DND-41 (cell line): ENCODE measurements at regions not wholly inside any gene's neighbourhood (a gene's known extent, or its start where the extent isn't known, plus 50 kb on each side); places are given as distances from the start of the nearest gene placed in this dataset.

Experiments
- ATAC-seq: fragments of 200-7000 bp; cut with Tn5 transposase; 3 replicates; pipeline ENCODE4 v1.9.1; 2021; ENCODE audit warnings: low read depth; ENCODE audit not compliant: insufficient read depth
- DNase-seq: peaks from one replicate; pipeline ENCODE4 v3.0.0-alpha.2; 2020
- H2AFZ ChIP-seq: 2 replicates; pipeline ENCODE4 v1.6.0; 2012; ENCODE audit warnings: low read depth, low read length
- H3K27ac ChIP-seq: 2 replicates; pipeline ENCODE4 v1.5.1; 2012; ENCODE audit warnings: low read length, inconsistent platforms
- H3K27me3 ChIP-seq: fragments of 200-600 bp; sonication (generic); 2 replicates; pipeline ENCODE4 v1.6.0; 2012; ENCODE audit warnings: low read length, mild to moderate bottlenecking, inconsistent platforms; ENCODE audit not compliant: insufficient read depth, poor library complexity
- H3K36me3 ChIP-seq: 2 replicates; pipeline ENCODE4 v1.5.1; 2012; ENCODE audit warnings: low read length, inconsistent platforms; ENCODE audit not compliant: insufficient read depth
- H3K4me1 ChIP-seq: 2 replicates; pipeline ENCODE4 v1.5.1; 2012; ENCODE audit warnings: mild to moderate bottlenecking, low read length; ENCODE audit not compliant: insufficient read depth
- H3K4me2 ChIP-seq: 2 replicates; pipeline ENCODE4 v1.6.0; 2012; ENCODE audit warnings: mild to moderate bottlenecking, moderate library complexity, low read length, inconsistent platforms; ENCODE audit not compliant: insufficient read depth
- H3K4me3 ChIP-seq, 2 experiments: fragments of 200-600 bp in 1 of 2; shearing (Covaris generic) in 1 of 2; 2 replicates each; pipeline ENCODE4 v1.5.1; 2012 to 2016; ENCODE audit warnings: inconsistent platforms in 2 of 2, low read length in 2 of 2, mild to moderate bottlenecking in 2 of 2, low read depth in 1 of 2, moderate library complexity in 1 of 2
- H3K79me2 ChIP-seq: 2 replicates; pipeline ENCODE4 v1.6.0; 2012; ENCODE audit warnings: low read length, inconsistent platforms; ENCODE audit not compliant: insufficient read depth
- H3K9ac ChIP-seq: 2 replicates; pipeline ENCODE4 v1.6.0; 2012; ENCODE audit warnings: low read depth, mild to moderate bottlenecking, inconsistent platforms, low read length, moderate library complexity
- H3K9me3 ChIP-seq: 2 replicates; pipeline ENCODE4 v1.5.1; 2012; ENCODE audit warnings: low read length, moderate library complexity, mild to moderate bottlenecking, inconsistent platforms; ENCODE audit not compliant: insufficient read depth, severe bottlenecking
- H4K20me1 ChIP-seq: 2 replicates; pipeline ENCODE4 v1.6.0; 2012; ENCODE audit warnings: low read length; ENCODE audit not compliant: insufficient read depth
- CTCF ChIP-seq: IDR thresholded peaks from 2 replicates; pipeline ENCODE4 v1.5.1; 2012; ENCODE audit warnings: borderline replicate concordance, low read length, moderate library complexity, mild to moderate bottlenecking; ENCODE audit not compliant: poor library complexity, severe bottlenecking; ENCODE audit errors: extremely low read depth
- EZH2 ChIP-seq: IDR thresholded peaks from 3 replicates; pipeline ENCODE4 v1.6.1; 2012; ENCODE audit warnings: borderline replicate concordance, low read depth, mild to moderate bottlenecking, moderate library complexity, low read length, inconsistent platforms; ENCODE audit not compliant: severe bottlenecking

GRCh38 chr20:10910535-10911178 lies 236.9 kb upstream of the JAG1 start:
- H3K4me1 ChIP-seq, result no peaks in the 10 kb centered on the region
- no peaks in the 10 kb centered on the region for H3K36me3 ChIP-seq
- no peak overlapping the region for H2AFZ ChIP-seq
- no peak overlapping the region for H3K4me3 ChIP-seq
- H3K27me3 ChIP-seq, result no peaks in the 10 kb centered on the region
- H4K20me1 ChIP-seq, result no peaks in the 10 kb centered on the region
- ATAC-seq (no peak), DNase-seq (no peak)
- H3K79me2 ChIP-seq, result no peaks in the 10 kb centered on the region
- H3K4me2 ChIP-seq, result no peak overlapping the region
- no peak overlapping the region for H3K27ac ChIP-seq
- H3K9me3 ChIP-seq, result no peaks in the 10 kb centered on the region
- no peak for TF ChIP-seq EZH2
- no peak for TF ChIP-seq CTCF
- no peak overlapping the region for H3K9ac ChIP-seq

DNA sequence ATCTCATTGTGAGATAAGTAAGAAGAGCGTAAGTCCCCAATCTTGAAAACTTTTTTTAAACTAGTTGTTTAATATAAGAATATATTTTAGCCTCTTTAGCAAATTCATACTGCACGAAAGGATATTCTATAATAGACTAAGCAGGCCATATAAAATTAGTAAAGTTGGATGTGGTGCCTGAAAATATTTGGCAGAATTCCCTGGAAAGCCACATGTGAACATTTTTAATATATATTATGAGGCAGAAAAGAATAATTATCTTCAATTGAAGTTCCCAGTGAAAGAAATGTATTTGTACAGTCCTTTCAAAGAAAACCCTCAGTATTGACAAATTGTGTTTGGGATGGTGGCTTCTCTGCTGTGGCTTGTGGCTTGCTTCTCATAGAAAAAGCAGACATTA lies 237.5 kb upstream of the JAG1 start:
- H3K4me1 ChIP-seq, result no peaks in the 10 kb centered on the region
- H3K4me3 ChIP-seq, result no peak overlapping the region
- H4K20me1 ChIP-seq, result no peaks in the 10 kb centered on the region
- no peaks in the 10 kb centered on the region for H3K36me3 ChIP-seq
- DNase-seq, result no peak
- no peaks in the 10 kb centered on the region for H3K9me3 ChIP-seq
- H2AFZ ChIP-seq, result no peak overlapping the region
- H3K4me2 ChIP-seq, result no peak overlapping the region
- no peak overlapping the region for H3K27ac ChIP-seq
- no peak overlapping the region for H3K9ac ChIP-seq
- TF ChIP-seq CTCF, result no peak
- no peak for TF ChIP-seq EZH2
- no peaks in the 10 kb centered on the region for H3K79me2 ChIP-seq
- no peaks in the 10 kb centered on the region for H3K27me3 ChIP-seq
- ATAC-seq, result no peak

DNA sequence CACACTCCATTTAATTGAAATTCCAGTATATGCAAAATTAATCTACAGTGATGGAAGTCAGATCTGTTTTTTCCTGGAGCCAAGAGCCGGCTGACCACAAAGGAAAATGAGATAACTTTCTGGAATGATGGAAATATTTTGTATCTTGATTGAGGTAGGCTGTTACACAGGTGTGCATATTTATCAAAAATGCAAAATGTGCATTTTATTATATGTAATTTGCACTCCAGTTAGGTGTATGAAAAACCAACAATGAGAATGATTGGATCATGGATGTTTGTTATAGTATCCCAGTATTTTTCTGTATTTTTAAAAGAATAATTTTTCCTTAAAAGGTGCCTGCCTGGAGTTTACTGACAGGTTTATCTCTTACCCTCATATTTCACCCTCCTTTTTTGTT lies 242.0 kb upstream of the JAG1 start:
- Histone ChIP-seq H3K27ac (no peak overlapping the region), H3K36me3 (no peaks in the 10 kb centered on the region), H3K9me3 (no peaks in the 10 kb centered on the region), H3K27me3 (no peaks in the 10 kb centered on the region), H4K20me1 (no peaks in the 10 kb centered on the region), H3K4me1 (no peaks in the 10 kb centered on the region), H3K9ac (no peak overlapping the region), H3K4me2 (no peak overlapping the region), H2AFZ (no peak overlapping the region), H3K79me2 (no peaks in the 10 kb centered on the region), H3K4me3 (no peak overlapping the region)
- DNase-seq (no peak), ATAC-seq (no peak)
- TF ChIP-seq CTCF (no peak), EZH2 (no peak)

GRCh38 chr20:10916312-10916711 lies 242.5 kb upstream of the JAG1 start:
- ATAC-seq (no peak), DNase-seq (no peak)
- no peak overlapping the region for H2AFZ ChIP-seq
- no peak overlapping the region for H3K4me3 ChIP-seq
- no peak overlapping the region for H3K4me2 ChIP-seq
- H4K20me1 ChIP-seq, result no peaks in the 10 kb centered on the region
- H3K4me1 ChIP-seq, result no peaks in the 10 kb centered on the region
- no peak overlapping the region for H3K9ac ChIP-seq
- no peaks in the 10 kb centered on the region for H3K9me3 ChIP-seq
- H3K27ac ChIP-seq, result no peak overlapping the region
- no peaks in the 10 kb centered on the region for H3K36me3 ChIP-seq
- no peaks in the 10 kb centered on the region for H3K27me3 ChIP-seq
- no peaks in the 10 kb centered on the region for H3K79me2 ChIP-seq
- TF ChIP-seq CTCF (no peak), EZH2 (no peak)
